ENCODE measurements at regions not wholly inside any gene's neighbourhood (a gene's known extent, or its start where the extent isn't known, plus 50 kb on each side); places are given as distances from the start of the nearest gene placed in this dataset.

GRCh38 chr2:146912536-146912935 lies 932.3 kb upstream of the ACVR2A start:
- Histone ChIP-seq H3K27me3 (ENCODE audit: insufficient read depth) (no peaks in the 10 kb centered on the region), H4K20me1 (replicated peaks; ENCODE audit: insufficient read depth) (no peaks in the 10 kb centered on the region), H3K79me2 (replicated peaks; ENCODE audit: insufficient read depth) (no peaks in the 10 kb centered on the region), H3F3A (replicated peaks; ENCODE audit: low read depth) (no peaks in the 10 kb centered on the region), H3K4me3 (no peak overlapping the region), H3K27ac (ENCODE audit: low read depth) (no peak overlapping the region), H3K4me2 (no peak overlapping the region), H3K36me3 (ENCODE audit: insufficient read depth) (no peaks in the 10 kb centered on the region), H3K9me2 (ENCODE audit: insufficient read depth) (no peaks in the 10 kb centered on the region), H3K4me1 (ENCODE audit: insufficient read depth) (no peaks in the 10 kb centered on the region), H2AFZ (no peak overlapping the region)
- Mint-ChIP-seq H3K27ac (no peak overlapping the region), H3K4me3 (no peak overlapping the region), H3K36me3 (ENCODE audit: low read depth) (no peaks in the 10 kb centered on the region), H3K4me1 (peaks cover 6% of the 10 kb centered on the region; the same call in 2 of the 3 replicates), H3K27me3 (ENCODE audit: insufficient read depth, low read depth, poor library complexity) (peaks cover 3% of the 10 kb centered on the region), H3K9me3 (no peaks in the 10 kb centered on the region)
- ATAC-seq (no peak), DNase-seq (ENCODE audit: low spot score) (no peak)
- TF ChIP-seq ETS1 (IDR thresholded peaks at IDR 0.05): no peak
- no peak for TF ChIP-seq CREB1 (CRISPR knock-in tag; IDR thresholded peaks at IDR 0.05; ENCODE audit: low read depth)
- no peak for TF ChIP-seq ZNF462 (CRISPR knock-in tag; IDR thresholded peaks at IDR 0.05)
- TF ChIP-seq STAT1 (IDR thresholded peaks at IDR 0.05; ENCODE audit: unreplicated experiment): no peak
- TF ChIP-seq ZNF114 (CRISPR knock-in tag; IDR thresholded peaks at IDR 0.05): no peak
- TF ChIP-seq REST (IDR thresholded peaks at IDR 0.05; ENCODE audit: unreplicated experiment): no peak
- no peak for TF ChIP-seq NANOG (IDR thresholded peaks at IDR 0.05; ENCODE audit: borderline replicate concordance)

All from GM23338 (cell line).